Head of caudate nucleus (tissue), 42 donors: ENCODE measurements at regions not wholly inside any gene's neighbourhood (a gene's known extent, or its start where the extent isn't known, plus 50 kb on each side); places are given as distances from the start of the nearest gene placed in this dataset.
A peak's percentile ranks its signal among the peaks of the same experiment; 100 is the strongest.
"Not testable (repeated sequence)": the region's sequence is repeated elsewhere in the genome, so short reads cannot be mapped to it uniquely, and the experiment has no call there.

ENCODE experiments used
- DNase-seq, 42 donors: peaks; one replicate each; pipeline versions ENCODE4 v3.0.0 to v3.0.0-alpha.2; 2020 to 2021; ENCODE audit warnings: mixed read lengths in 7 of 42
- intact Hi-C: fragments of 100-400 bp; cut with DNase I; formaldehyde crosslinking; loops from one replicate; pipeline ENCODE4 v1.15.0; 2022

DNA sequence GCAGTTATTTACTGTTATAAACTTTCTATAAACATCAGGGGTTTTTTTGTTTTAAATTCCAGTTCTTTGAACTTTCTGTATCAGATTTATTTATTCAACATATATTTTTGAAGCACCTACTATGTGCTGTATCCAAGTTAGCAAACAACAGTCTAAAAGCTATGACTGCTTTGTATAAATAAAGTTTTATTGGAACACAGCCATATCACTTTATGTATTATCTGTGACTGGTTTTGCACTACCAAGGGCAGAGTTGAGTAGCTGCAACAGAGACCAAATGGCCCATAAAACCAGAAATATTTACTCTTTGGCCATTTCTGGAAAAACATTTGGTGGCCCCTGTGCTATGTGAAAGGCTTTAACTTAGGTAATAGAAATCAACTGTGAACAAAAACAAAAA lies 110.2 kb upstream of the ERCC4 start:
- DNase-seq: no peak
- intact Hi-C loops: no loop called here

DNA sequence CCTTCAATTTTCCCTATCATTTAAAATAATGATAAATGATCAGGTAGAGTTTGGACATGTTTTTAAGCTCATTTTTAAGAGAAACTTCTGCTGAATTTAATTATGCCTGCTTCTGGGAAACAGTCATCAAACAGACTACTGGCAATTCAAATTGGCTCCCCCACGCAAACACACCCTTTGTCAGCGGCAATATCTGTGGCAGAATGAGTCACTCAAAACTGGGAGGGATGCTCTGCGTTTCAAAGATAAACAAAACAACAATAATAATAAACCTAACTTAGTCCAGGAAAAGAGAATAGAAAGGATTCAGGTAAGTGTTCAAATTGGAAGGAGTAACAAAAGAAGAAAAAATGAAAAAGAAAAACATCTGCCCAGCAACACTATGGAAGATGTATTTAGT lies 108.1 kb upstream of the ERCC4 start:
- peak in 5 of 42 donors; percentile 6 to 47 (median 13) for DNase-seq
- intact Hi-C loops: no loop called here

- intact Hi-C loops: no loop called here
- DNase-seq: no peak
These were observed 103.3 kb upstream of the ERCC4 start for GRCh38 chr16:13816701-13817100.

GRCh38 chr16:13823501-13823900 lies 96.5 kb upstream of the ERCC4 start:
- no peak for DNase-seq
- intact Hi-C loops: no loop called here

DNA sequence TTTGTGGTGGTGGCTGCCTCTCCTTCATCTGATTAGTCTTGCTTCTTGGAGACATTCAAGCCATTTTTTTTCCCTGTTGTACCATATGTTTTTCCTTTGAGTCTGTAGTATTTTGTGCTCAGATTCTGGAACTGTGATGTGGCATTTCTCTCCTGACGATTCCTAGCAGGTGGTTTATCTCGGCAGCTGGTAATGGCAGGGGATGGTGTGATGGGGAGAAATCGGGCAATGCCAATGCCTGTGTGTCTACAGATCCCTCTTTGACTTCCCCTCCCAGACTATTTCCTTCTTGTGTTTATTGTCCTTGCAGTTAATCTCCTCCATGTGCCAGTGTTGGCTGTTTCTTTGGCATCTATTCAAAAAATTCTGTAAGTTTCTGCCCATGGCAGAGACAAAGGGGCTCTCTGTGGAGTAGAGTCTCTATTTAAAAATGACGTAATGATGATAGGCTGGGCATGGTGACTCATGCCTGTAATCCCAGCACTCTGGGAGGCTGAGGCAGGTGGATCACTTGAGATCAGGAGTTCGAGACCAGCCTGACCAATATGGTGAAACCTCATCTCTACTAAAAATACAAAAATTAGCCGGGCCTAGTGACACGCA lies 90.2 kb upstream of the ERCC4 start:
- intact Hi-C loops: no loop called here
- peak in 1 of 42 donors; percentile 36 for DNase-seq

DNA sequence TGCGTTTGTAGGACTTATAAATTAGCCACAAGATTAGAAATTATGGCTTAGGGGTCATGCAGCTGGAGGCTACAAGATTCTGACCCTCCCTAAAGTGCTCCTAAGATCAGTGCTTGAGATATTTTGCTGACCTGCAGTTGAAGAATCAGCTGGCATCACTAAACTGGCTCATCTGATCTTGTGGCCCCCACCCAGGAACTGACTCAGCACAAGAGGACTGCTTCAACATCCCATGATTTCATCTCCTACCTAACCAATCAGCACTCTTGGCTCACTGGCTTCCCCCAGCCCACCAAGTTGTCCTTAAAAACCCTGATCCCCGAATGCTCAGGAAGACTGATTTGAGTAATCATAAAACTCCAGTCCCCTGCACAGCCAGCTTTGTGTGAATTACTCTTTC lies 86.4 kb upstream of the ERCC4 start:
- DNase-seq: no peak
- intact Hi-C loops: no loop called here

DNA sequence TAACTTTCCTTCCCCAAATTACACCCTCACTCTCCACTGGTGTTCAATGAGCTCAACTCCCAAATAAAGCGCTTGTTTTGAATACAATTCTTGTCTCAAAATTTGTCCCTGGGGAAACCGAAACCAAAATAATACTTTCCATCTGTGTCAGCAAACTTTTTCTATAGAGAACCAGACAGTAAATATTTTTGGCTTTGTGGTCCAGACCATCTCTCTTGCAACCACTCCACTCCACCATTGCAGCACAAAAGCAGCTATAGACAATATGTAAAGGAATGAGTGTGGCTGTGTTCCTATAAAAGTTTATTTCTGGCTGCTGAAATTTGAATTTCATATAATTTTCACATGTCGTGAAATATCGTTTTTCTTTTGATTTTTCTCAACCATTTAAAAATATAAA lies 84.6 kb upstream of the ERCC4 start:
- no peak for DNase-seq
- intact Hi-C loops: no loop called here

GRCh38 chr16:13835935-13836730 lies 83.8 kb upstream of the ERCC4 start:
- peak in 41 of 42 donors; percentile 7 to 78 (median 47) for DNase-seq
- intact Hi-C loops: no loop called here

DNA sequence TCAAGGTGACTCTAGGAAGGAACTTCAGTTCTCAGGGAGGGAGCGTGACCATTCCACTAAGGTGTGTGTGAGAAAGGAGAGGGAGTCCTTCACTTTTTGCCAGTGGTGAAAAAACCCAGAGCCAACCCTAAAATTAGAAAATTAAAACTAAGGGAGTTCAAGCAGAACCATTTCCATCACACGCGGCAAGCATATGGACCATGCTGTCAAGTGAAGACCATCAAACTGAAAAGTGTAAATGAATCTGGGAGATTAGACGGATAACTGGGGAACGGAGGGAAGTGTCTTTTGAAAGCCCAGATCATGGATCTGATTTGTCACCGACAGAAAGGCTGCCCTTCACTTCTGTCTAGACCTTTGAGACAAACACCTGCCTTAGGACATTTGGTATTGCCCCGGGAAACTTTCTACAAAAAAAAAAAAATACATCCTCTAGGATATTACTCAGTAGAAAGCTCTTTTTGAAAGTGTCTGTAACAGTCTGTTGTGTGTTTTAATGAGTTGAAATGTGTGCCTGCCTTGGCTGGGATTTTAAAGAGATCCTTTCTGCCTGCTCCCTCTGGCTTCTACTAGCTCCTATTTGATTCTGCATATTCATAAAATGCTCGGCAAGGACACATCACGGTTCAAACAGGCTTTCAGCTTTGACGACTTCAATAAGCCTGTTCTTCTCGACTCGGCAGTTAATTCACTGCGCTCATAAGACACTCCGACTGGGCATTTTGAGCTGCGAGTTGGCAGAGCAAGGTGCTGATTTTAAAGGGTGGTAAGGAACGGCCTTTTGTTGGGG lies 81.4 kb upstream of the ERCC4 start:
- DNase-seq: no peak
- intact Hi-C loops: no loop called here

DNA sequence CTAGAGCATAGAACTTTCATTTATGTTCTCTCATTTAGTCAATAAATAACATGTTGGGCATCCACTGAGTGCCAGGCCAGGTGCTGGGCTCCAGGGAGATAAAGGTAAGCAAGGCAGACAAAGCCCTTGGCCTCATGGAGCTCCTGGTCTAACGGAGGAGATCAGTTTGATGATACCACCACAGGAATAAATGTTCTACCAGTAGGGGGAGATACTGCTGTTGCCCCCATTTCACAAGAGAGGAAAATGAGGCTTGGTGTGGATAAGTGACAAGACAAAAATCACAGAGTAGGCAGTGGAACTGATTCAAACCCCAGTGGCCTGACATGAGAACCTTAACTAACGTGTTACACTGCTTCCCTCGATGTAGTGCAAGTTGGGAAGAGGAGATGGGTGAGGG lies 80.4 kb upstream of the ERCC4 start:
- intact Hi-C loops: no loop called here
- no peak for DNase-seq

- intact Hi-C loops: no loop called here
- DNase-seq: no peak
These were observed 74.7 kb upstream of the ERCC4 start for GRCh38 chr16:13845232-13845631.

- no peak for DNase-seq
- intact Hi-C loops: no loop called here
These were observed 71.2 kb upstream of the ERCC4 start for GRCh38 chr16:13848795-13849194.

DNA sequence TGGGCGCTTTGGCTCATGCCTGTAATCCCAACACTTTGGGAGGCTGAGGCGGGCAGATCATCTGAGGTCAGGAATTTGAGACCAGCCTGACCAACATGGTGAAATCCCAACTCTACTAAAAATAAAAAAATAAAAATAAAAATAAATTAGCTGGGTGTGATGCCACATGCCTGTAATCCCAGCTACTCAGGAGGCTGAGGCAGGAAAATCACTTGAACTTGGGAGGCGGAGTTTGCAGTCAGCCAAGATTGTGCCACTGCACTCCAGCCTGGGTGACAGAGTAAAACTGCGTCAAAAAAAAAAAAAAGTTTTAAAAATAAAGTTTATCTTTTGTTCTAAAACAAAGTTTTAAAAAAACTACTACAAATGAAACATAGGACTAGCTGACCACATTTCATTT lies 69.8 kb upstream of the ERCC4 start:
- intact Hi-C loops, DNase-seq: not testable (repeated sequence)

DNA sequence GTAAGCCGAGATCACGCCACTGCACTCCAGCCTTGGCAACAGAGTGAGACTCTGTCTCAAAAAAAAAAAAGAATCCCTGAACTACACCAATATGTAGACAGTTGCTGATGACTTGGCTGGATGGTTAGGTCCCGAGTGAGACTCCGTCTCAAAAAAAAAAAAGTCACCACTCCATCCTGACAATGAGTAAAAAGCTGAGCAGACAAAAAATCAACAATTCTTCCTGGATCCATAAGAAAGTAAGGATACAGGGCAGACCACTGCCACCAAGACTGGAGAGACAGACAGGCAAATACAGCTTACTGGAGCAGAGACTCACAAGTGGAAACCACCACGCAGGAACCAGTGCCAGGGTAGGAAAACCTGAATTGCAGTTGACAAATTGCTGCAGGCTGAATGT lies 67.1 kb upstream of the ERCC4 start:
- DNase-seq: no peak
- intact Hi-C loops: no loop called here

DNA sequence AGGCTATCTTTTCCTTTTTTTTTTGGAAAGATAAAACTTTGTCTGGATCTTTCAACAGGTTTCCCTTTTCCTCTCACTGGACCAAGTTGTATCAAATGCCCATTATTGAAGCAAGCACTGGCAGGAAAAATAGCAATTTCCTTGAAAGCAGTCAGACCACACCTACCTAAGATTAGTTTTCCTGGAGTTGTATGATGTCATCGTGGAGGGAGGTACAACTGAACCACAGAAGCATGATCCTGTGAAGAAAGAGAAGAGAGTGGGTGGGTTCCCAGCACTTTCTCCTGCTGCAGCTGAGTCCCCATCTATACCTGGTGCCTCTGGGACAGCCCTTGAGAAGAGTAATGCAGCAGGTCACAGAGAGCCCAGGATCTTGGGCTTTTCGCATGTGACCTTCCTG lies 63.6 kb upstream of the ERCC4 start:
- peak in 2 of 42 donors; percentile 5 to 40 for DNase-seq
- intact Hi-C loops: no loop called here

GRCh38 chr16:13856811-13857511 lies 63.0 kb upstream of the ERCC4 start:
- DNase-seq: no peak
- intact Hi-C loops: no loop called here

DNA sequence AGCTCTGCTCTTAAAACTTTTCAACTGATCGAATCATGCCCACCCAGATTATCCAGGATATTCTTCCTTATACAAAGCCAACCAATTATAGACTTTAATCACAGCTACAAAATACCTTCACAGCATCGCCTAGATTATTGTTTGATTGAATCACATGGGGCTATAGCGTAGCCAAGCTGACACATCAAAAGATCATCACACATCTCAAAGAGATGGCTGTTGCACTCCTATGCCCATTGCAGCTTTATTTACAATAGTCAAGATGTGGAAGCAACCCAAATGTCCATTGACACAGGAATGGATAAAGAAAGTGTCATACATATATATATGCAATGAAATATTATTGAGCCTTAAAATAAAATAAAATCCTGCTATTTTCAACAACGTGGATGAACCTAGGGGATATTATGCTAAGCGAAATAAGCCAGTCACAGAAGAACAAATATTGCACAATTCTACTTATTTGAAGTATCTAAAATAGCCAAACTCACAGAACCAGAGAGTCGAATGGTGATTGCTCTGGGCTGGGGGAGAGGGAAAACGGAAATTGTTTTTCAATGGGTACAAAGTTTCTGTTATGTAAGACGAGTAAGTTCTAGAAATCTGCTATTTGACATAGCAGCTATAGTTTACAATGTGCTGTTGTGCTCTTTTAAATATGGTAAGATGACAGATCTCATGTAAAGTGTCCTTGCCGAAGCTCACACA lies 60.9 kb upstream of the ERCC4 start:
- intact Hi-C loops: no loop called here
- no peak for DNase-seq

- intact Hi-C loops: no loop called here
- DNase-seq: no peak
These were observed 56.7 kb upstream of the ERCC4 start for GRCh38 chr16:13863075-13863765.
